H9 (cell line): ENCODE measurements at regions not wholly inside any gene's neighbourhood (a gene's known extent, or its start where the extent isn't known, plus 50 kb on each side); places are given as distances from the start of the nearest gene placed in this dataset.

Source experiments
- DNase-seq: peaks from one replicate; pipeline ENCODE4 v3.0.0-alpha.2; 2017
- H2AFZ ChIP-seq: one replicate; pipeline ENCODE4 v1.6.1; 2013; ENCODE audit warnings: mild to moderate bottlenecking, low read length, control low read depth, moderate library complexity
- H2AK5ac ChIP-seq: 2 replicates; pipeline ENCODE4 v1.6.1; 2013; ENCODE audit warnings: low read length, control low read depth, mixed read lengths; ENCODE audit not compliant: insufficient read length
- H2BK120ac ChIP-seq: one replicate; pipeline ENCODE4 v1.6.1; 2013; ENCODE audit warnings: low read depth, mild to moderate bottlenecking, low read length, control low read depth, inconsistent platforms; ENCODE audit not compliant: poor library complexity, severe bottlenecking
- H2BK12ac ChIP-seq: 2 replicates; pipeline ENCODE4 v1.6.1; 2013; ENCODE audit warnings: low read length, control low read depth, mixed read lengths, low read depth; ENCODE audit not compliant: insufficient read length
- H2BK15ac ChIP-seq: 2 replicates; pipeline ENCODE4 v1.6.1; 2013; ENCODE audit warnings: low read depth, low read length, control low read depth
- H2BK20ac ChIP-seq: one replicate; pipeline ENCODE4 v1.6.1; 2013; ENCODE audit warnings: low read depth, mild to moderate bottlenecking, low read length, control low read depth, inconsistent platforms; ENCODE audit not compliant: poor library complexity, severe bottlenecking
- H2BK5ac ChIP-seq: 2 replicates; pipeline ENCODE4 v1.6.1; 2013; ENCODE audit warnings: low read length, control low read depth, mixed read lengths; ENCODE audit not compliant: insufficient read length
- H3K14ac ChIP-seq: 2 replicates; pipeline ENCODE4 v1.6.1; 2013; ENCODE audit warnings: low read length, control low read depth; ENCODE audit not compliant: insufficient read depth
- H3K18ac ChIP-seq: 2 replicates; pipeline ENCODE4 v1.6.1; 2013; ENCODE audit warnings: low read depth, mild to moderate bottlenecking, mixed read lengths, low read length, control low read depth; ENCODE audit not compliant: insufficient read length
- H3K23ac ChIP-seq: 2 replicates; pipeline ENCODE4 v1.6.1; 2013; ENCODE audit warnings: low read length, control low read depth, mixed read lengths, low read depth; ENCODE audit not compliant: insufficient read length
- H3K23me2 ChIP-seq: 2 replicates; pipeline ENCODE4 v1.6.1; 2013; ENCODE audit warnings: low read depth, mild to moderate bottlenecking, mixed read lengths, low read length, control low read depth; ENCODE audit not compliant: insufficient read length, poor library complexity, severe bottlenecking
- H3K27ac ChIP-seq: 2 replicates; pipeline ENCODE4 v1.5.1; 2013; ENCODE audit warnings: low read length, control low read depth, mixed read lengths, low read depth; ENCODE audit not compliant: insufficient read length
- H3K27me3 ChIP-seq: 2 replicates; pipeline ENCODE4 v1.6.1; 2013; ENCODE audit warnings: low read length, control low read depth, inconsistent platforms; ENCODE audit not compliant: insufficient read depth
- H3K4ac ChIP-seq: 2 replicates; pipeline ENCODE4 v1.6.1; 2013; ENCODE audit warnings: low read depth, mild to moderate bottlenecking, control low read depth, inconsistent platforms, low read length, moderate library complexity
- H3K4me1 ChIP-seq: 2 replicates; pipeline ENCODE4 v1.6.1; 2013; ENCODE audit warnings: low read length, control low read depth, inconsistent platforms; ENCODE audit not compliant: insufficient read depth
- H3K4me2 ChIP-seq: 2 replicates; pipeline ENCODE4 v1.6.1; 2013; ENCODE audit warnings: low read length, control low read depth, mixed read lengths; ENCODE audit not compliant: insufficient read length, insufficient read depth
- H3K56ac ChIP-seq: 2 replicates; pipeline ENCODE4 v1.6.1; 2013; ENCODE audit warnings: low read depth, mild to moderate bottlenecking, mixed read lengths, low read length, control low read depth; ENCODE audit not compliant: insufficient read length
- H3K79me1 ChIP-seq: 2 replicates; pipeline ENCODE4 v1.6.1; 2013; ENCODE audit warnings: low read depth, mild to moderate bottlenecking, moderate library complexity, low read length, control low read depth, inconsistent platforms; ENCODE audit not compliant: insufficient read depth, poor library complexity, severe bottlenecking
- H3K79me2 ChIP-seq: 2 replicates; pipeline ENCODE4 v1.6.1; 2013; ENCODE audit warnings: low read length, control low read depth, inconsistent platforms; ENCODE audit not compliant: insufficient read depth
- H3K9ac ChIP-seq: 2 replicates; pipeline ENCODE4 v1.6.1; 2013; ENCODE audit warnings: low read length, control low read depth, mixed read lengths; ENCODE audit not compliant: insufficient read length; ENCODE audit errors: extremely low read depth
- H3K9me3 ChIP-seq: one replicate; pipeline ENCODE4 v1.6.1; 2013; ENCODE audit warnings: low read depth, low read length, inconsistent platforms; ENCODE audit not compliant: control insufficient read depth
- H3T11ph ChIP-seq: one replicate; pipeline ENCODE4 v1.6.1; 2013; ENCODE audit warnings: mild to moderate bottlenecking, low read length, control low read depth, inconsistent platforms
- H4K20me1 ChIP-seq: one replicate; pipeline ENCODE4 v1.6.1; 2013; ENCODE audit not compliant: control insufficient read depth, insufficient read length, insufficient read depth
- H4K5ac ChIP-seq: 2 replicates; pipeline ENCODE4 v1.6.1; 2013; ENCODE audit warnings: low read depth, mild to moderate bottlenecking, mixed read lengths, low read length, control low read depth; ENCODE audit not compliant: insufficient read length
- H4K8ac ChIP-seq: replicated peaks from 2 replicates; pipeline ENCODE4 v1.6.1; 2013; ENCODE audit warnings: low read length, control low read depth, mixed read lengths, low read depth; ENCODE audit not compliant: insufficient read length
- H4K91ac ChIP-seq: 2 replicates; pipeline ENCODE4 v1.6.1; 2013; ENCODE audit warnings: low read depth, mild to moderate bottlenecking, moderate library complexity, mixed read lengths, low read length, control low read depth; ENCODE audit not compliant: insufficient read length
- H3K27ac Mint-ChIP-seq, 3 experiments: 2 replicates in 2 of 3; 3 replicates in 1 of 3; pipeline ENCODE4 v1.8.0; 2020 to 2021; ENCODE audit warnings: mixed read lengths in 3 of 3, mild to moderate bottlenecking in 1 of 3, moderate library complexity in 1 of 3
- H3K27me3 Mint-ChIP-seq: 2 replicates; pipeline ENCODE4 v1.8.0; 2021; ENCODE audit warnings: low read depth, mild to moderate bottlenecking, moderate library complexity, mixed read lengths
- H3K36me3 Mint-ChIP-seq, 3 experiments: 2 replicates in 2 of 3; 3 replicates in 1 of 3; pipeline ENCODE4 v1.8.0; 2020 to 2021; ENCODE audit warnings: low read depth in 3 of 3, mixed read lengths in 3 of 3; ENCODE audit not compliant: insufficient read depth in 1 of 3
- H3K4me1 Mint-ChIP-seq, 2 experiments: 2 replicates each; pipeline ENCODE4 v1.8.0; 2020; ENCODE audit warnings: mixed read lengths in 2 of 2
- H3K4me3 Mint-ChIP-seq, 2 experiments: 2 replicates in 1 of 2; 3 replicates in 1 of 2; pipeline ENCODE4 v1.8.0; 2020 to 2021; ENCODE audit warnings: mild to moderate bottlenecking in 2 of 2, mixed read lengths in 2 of 2, moderate library complexity in 1 of 2
- H3K9me3 Mint-ChIP-seq, 2 experiments: 2 replicates in 1 of 2; 3 replicates in 1 of 2; pipeline ENCODE4 v1.8.0; 2020; ENCODE audit warnings: mild to moderate bottlenecking in 2 of 2, mixed read lengths in 2 of 2, moderate library complexity in 1 of 2
- WGBS: extraction: QIAGEN DNeasy Blood & Tissue Kit; methylation state at CpG from one replicate; pipeline ENCODE4 v1.1.7; 2013; ENCODE audit warnings: missing lambda C conversion rate, low lambda C conversion rate, mixed read lengths; ENCODE audit not compliant: insufficient read length; ENCODE audit errors: extremely low coverage; 5-methylcytosine and 5-hydroxymethylcytosine counted together
- TF ChIP-seq, protein P1 (sequence below): fragments of 200-600 bp; sonication (generic); conservative IDR thresholded peaks from 3 replicates; pipeline ENCODE4 v1.8.0; 2021; ENCODE audit warnings: antibody characterized with exemption, mild to moderate bottlenecking

DNA sequence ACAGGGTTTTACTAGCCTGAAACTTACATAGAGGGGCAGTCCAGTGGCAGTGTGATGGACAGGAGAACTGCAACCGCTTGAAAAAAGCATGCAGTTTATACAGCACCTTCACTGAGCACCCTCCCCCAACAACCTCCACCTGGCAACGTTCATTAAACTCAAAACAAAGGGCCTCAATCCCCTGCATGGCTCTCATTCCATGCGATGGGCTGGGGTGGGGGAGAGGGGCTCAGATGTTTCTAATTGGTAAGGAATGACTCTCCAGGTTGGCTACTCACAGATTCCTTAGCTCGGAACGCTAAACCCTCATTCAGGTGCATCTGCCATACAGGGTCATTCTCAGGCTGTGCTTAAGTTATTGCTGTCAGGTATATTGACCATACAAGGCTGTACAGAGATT lies 80.9 kb upstream of the ITGA1 start:
- no peaks in the 10 kb centered on the region for H3K79me1 ChIP-seq
- no peak overlapping the region for H3K56ac ChIP-seq
- H2BK5ac ChIP-seq, result no peak overlapping the region
- no peak overlapping the region for H2BK20ac ChIP-seq
- no peak overlapping the region for H3K18ac ChIP-seq
- no peak overlapping the region for H2BK120ac ChIP-seq
- no peaks in the 10 kb centered on the region for H3K27me3 Mint-ChIP-seq
- H3K79me2 ChIP-seq, result no peaks in the 10 kb centered on the region
- no peaks in the 10 kb centered on the region for H3K9me3 Mint-ChIP-seq
- H4K20me1 ChIP-seq, result no peaks in the 10 kb centered on the region
- TF ChIP-seq, protein P1, sequence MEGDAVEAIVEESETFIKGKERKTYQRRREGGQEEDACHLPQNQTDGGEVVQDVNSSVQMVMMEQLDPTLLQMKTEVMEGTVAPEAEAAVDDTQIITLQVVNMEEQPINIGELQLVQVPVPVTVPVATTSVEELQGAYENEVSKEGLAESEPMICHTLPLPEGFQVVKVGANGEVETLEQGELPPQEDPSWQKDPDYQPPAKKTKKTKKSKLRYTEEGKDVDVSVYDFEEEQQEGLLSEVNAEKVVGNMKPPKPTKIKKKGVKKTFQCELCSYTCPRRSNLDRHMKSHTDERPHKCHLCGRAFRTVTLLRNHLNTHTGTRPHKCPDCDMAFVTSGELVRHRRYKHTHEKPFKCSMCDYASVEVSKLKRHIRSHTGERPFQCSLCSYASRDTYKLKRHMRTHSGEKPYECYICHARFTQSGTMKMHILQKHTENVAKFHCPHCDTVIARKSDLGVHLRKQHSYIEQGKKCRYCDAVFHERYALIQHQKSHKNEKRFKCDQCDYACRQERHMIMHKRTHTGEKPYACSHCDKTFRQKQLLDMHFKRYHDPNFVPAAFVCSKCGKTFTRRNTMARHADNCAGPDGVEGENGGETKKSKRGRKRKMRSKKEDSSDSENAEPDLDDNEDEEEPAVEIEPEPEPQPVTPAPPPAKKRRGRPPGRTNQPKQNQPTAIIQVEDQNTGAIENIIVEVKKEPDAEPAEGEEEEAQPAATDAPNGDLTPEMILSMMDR, result no peak
- no peak overlapping the region for H3K4me2 ChIP-seq
- H3K27ac ChIP-seq, result no peak overlapping the region
- H3T11ph ChIP-seq, result no peak overlapping the region
- H2BK15ac ChIP-seq, result no peak overlapping the region
- H3K4me1 ChIP-seq, result peaks cover 3% of the 10 kb centered on the region; the same call in 1 of the 2 replicates
- H3K9me3 ChIP-seq, result no peaks in the 10 kb centered on the region
- H2BK12ac ChIP-seq, result no peak overlapping the region
- no peak overlapping the region for H3K9ac ChIP-seq
- H3K14ac ChIP-seq, result no peak overlapping the region
- no peaks in the 10 kb centered on the region for H3K27me3 ChIP-seq
- H4K5ac ChIP-seq, result no peak overlapping the region
- no peak overlapping the region for H3K27ac Mint-ChIP-seq
- no peak overlapping the region for H4K91ac ChIP-seq
- no peak overlapping the region for H3K4me3 Mint-ChIP-seq
- no peak overlapping the region for H2AFZ ChIP-seq
- no CpG with 5 or more reads among the region's 5 CpGs for WGBS
- no peaks in the 10 kb centered on the region for H3K23me2 ChIP-seq
- no peak overlapping the region for H3K23ac ChIP-seq
- H2AK5ac ChIP-seq, result no peak overlapping the region
- H4K8ac ChIP-seq, result no peak overlapping the region
- H3K4me1 Mint-ChIP-seq, result peaks cover 9 to 13% of the 10 kb centered on the region in 2 experiments
- H3K4ac ChIP-seq, result no peak overlapping the region
- no peak for DNase-seq
- H3K36me3 Mint-ChIP-seq, result no peaks in the 10 kb centered on the region
